Loucy (cell line): ENCODE measurements at regions not wholly inside any gene's neighbourhood (a gene's known extent, or its start where the extent isn't known, plus 50 kb on each side); places are given as distances from the start of the nearest gene placed in this dataset.

Source experiments
- CTCF ChIP-seq: fragments of 200-600 bp; sonication (generic); conservative IDR thresholded peaks from 2 replicates; pipeline ENCODE4 v1.5.1; 2014; ENCODE audit warnings: mild to moderate bottlenecking, antibody characterized with exemption, low read length
- EZH2phosphoT487 ChIP-seq: fragments of 200-600 bp; IDR thresholded peaks from 2 replicates; pipeline ENCODE4 v1.6.1; 2018; ENCODE audit warnings: antibody characterized with exemption, mild to moderate bottlenecking, moderate library complexity, borderline replicate concordance

- TF ChIP-seq CTCF (no peak), EZH2phosphoT487 (no peak)
Observed at GRCh38 chr7:33796538-33796937, 108.8 kb upstream of the BMPER start.
